H9 (cell line): ENCODE measurements at regions not wholly inside any gene's neighbourhood (a gene's known extent, or its start where the extent isn't known, plus 50 kb on each side); places are given as distances from the start of the nearest gene placed in this dataset.

Source experiments
- DNase-seq: peaks from one replicate; pipeline ENCODE4 v3.0.0-alpha.2; 2017
- H2AFZ ChIP-seq: one replicate; pipeline ENCODE4 v1.6.1; 2013; ENCODE audit warnings: mild to moderate bottlenecking, low read length, control low read depth, moderate library complexity
- H2AK5ac ChIP-seq: 2 replicates; pipeline ENCODE4 v1.6.1; 2013; ENCODE audit warnings: low read length, control low read depth, mixed read lengths; ENCODE audit not compliant: insufficient read length
- H2BK120ac ChIP-seq: one replicate; pipeline ENCODE4 v1.6.1; 2013; ENCODE audit warnings: low read depth, mild to moderate bottlenecking, low read length, control low read depth, inconsistent platforms; ENCODE audit not compliant: poor library complexity, severe bottlenecking
- H2BK12ac ChIP-seq: 2 replicates; pipeline ENCODE4 v1.6.1; 2013; ENCODE audit warnings: low read length, control low read depth, mixed read lengths, low read depth; ENCODE audit not compliant: insufficient read length
- H2BK15ac ChIP-seq: 2 replicates; pipeline ENCODE4 v1.6.1; 2013; ENCODE audit warnings: low read depth, low read length, control low read depth
- H2BK20ac ChIP-seq: one replicate; pipeline ENCODE4 v1.6.1; 2013; ENCODE audit warnings: low read depth, mild to moderate bottlenecking, low read length, control low read depth, inconsistent platforms; ENCODE audit not compliant: poor library complexity, severe bottlenecking
- H2BK5ac ChIP-seq: 2 replicates; pipeline ENCODE4 v1.6.1; 2013; ENCODE audit warnings: low read length, control low read depth, mixed read lengths; ENCODE audit not compliant: insufficient read length
- H3K14ac ChIP-seq: 2 replicates; pipeline ENCODE4 v1.6.1; 2013; ENCODE audit warnings: low read length, control low read depth; ENCODE audit not compliant: insufficient read depth
- H3K18ac ChIP-seq: 2 replicates; pipeline ENCODE4 v1.6.1; 2013; ENCODE audit warnings: low read depth, mild to moderate bottlenecking, mixed read lengths, low read length, control low read depth; ENCODE audit not compliant: insufficient read length
- H3K23ac ChIP-seq: 2 replicates; pipeline ENCODE4 v1.6.1; 2013; ENCODE audit warnings: low read length, control low read depth, mixed read lengths, low read depth; ENCODE audit not compliant: insufficient read length
- H3K23me2 ChIP-seq: 2 replicates; pipeline ENCODE4 v1.6.1; 2013; ENCODE audit warnings: low read depth, mild to moderate bottlenecking, mixed read lengths, low read length, control low read depth; ENCODE audit not compliant: insufficient read length, poor library complexity, severe bottlenecking
- H3K27ac ChIP-seq: 2 replicates; pipeline ENCODE4 v1.5.1; 2013; ENCODE audit warnings: low read length, control low read depth, mixed read lengths, low read depth; ENCODE audit not compliant: insufficient read length
- H3K27me3 ChIP-seq: 2 replicates; pipeline ENCODE4 v1.6.1; 2013; ENCODE audit warnings: low read length, control low read depth, inconsistent platforms; ENCODE audit not compliant: insufficient read depth
- H3K4ac ChIP-seq: 2 replicates; pipeline ENCODE4 v1.6.1; 2013; ENCODE audit warnings: low read depth, mild to moderate bottlenecking, control low read depth, inconsistent platforms, low read length, moderate library complexity
- H3K4me1 ChIP-seq: 2 replicates; pipeline ENCODE4 v1.6.1; 2013; ENCODE audit warnings: low read length, control low read depth, inconsistent platforms; ENCODE audit not compliant: insufficient read depth
- H3K4me2 ChIP-seq: 2 replicates; pipeline ENCODE4 v1.6.1; 2013; ENCODE audit warnings: low read length, control low read depth, mixed read lengths; ENCODE audit not compliant: insufficient read length, insufficient read depth
- H3K56ac ChIP-seq: 2 replicates; pipeline ENCODE4 v1.6.1; 2013; ENCODE audit warnings: low read depth, mild to moderate bottlenecking, mixed read lengths, low read length, control low read depth; ENCODE audit not compliant: insufficient read length
- H3K79me1 ChIP-seq: 2 replicates; pipeline ENCODE4 v1.6.1; 2013; ENCODE audit warnings: low read depth, mild to moderate bottlenecking, moderate library complexity, low read length, control low read depth, inconsistent platforms; ENCODE audit not compliant: insufficient read depth, poor library complexity, severe bottlenecking
- H3K79me2 ChIP-seq: 2 replicates; pipeline ENCODE4 v1.6.1; 2013; ENCODE audit warnings: low read length, control low read depth, inconsistent platforms; ENCODE audit not compliant: insufficient read depth
- H3K9ac ChIP-seq: 2 replicates; pipeline ENCODE4 v1.6.1; 2013; ENCODE audit warnings: low read length, control low read depth, mixed read lengths; ENCODE audit not compliant: insufficient read length; ENCODE audit errors: extremely low read depth
- H3K9me3 ChIP-seq: one replicate; pipeline ENCODE4 v1.6.1; 2013; ENCODE audit warnings: low read depth, low read length, inconsistent platforms; ENCODE audit not compliant: control insufficient read depth
- H3T11ph ChIP-seq: one replicate; pipeline ENCODE4 v1.6.1; 2013; ENCODE audit warnings: mild to moderate bottlenecking, low read length, control low read depth, inconsistent platforms
- H4K20me1 ChIP-seq: one replicate; pipeline ENCODE4 v1.6.1; 2013; ENCODE audit not compliant: control insufficient read depth, insufficient read length, insufficient read depth
- H4K5ac ChIP-seq: 2 replicates; pipeline ENCODE4 v1.6.1; 2013; ENCODE audit warnings: low read depth, mild to moderate bottlenecking, mixed read lengths, low read length, control low read depth; ENCODE audit not compliant: insufficient read length
- H4K8ac ChIP-seq: replicated peaks from 2 replicates; pipeline ENCODE4 v1.6.1; 2013; ENCODE audit warnings: low read length, control low read depth, mixed read lengths, low read depth; ENCODE audit not compliant: insufficient read length
- H4K91ac ChIP-seq: 2 replicates; pipeline ENCODE4 v1.6.1; 2013; ENCODE audit warnings: low read depth, mild to moderate bottlenecking, moderate library complexity, mixed read lengths, low read length, control low read depth; ENCODE audit not compliant: insufficient read length
- H3K27ac Mint-ChIP-seq, 3 experiments: 2 replicates in 2 of 3; 3 replicates in 1 of 3; pipeline ENCODE4 v1.8.0; 2020 to 2021; ENCODE audit warnings: mixed read lengths in 3 of 3, mild to moderate bottlenecking in 1 of 3, moderate library complexity in 1 of 3
- H3K27me3 Mint-ChIP-seq: 2 replicates; pipeline ENCODE4 v1.8.0; 2021; ENCODE audit warnings: low read depth, mild to moderate bottlenecking, moderate library complexity, mixed read lengths
- H3K36me3 Mint-ChIP-seq, 3 experiments: 2 replicates in 2 of 3; 3 replicates in 1 of 3; pipeline ENCODE4 v1.8.0; 2020 to 2021; ENCODE audit warnings: low read depth in 3 of 3, mixed read lengths in 3 of 3; ENCODE audit not compliant: insufficient read depth in 1 of 3
- H3K4me1 Mint-ChIP-seq, 2 experiments: 2 replicates each; pipeline ENCODE4 v1.8.0; 2020; ENCODE audit warnings: mixed read lengths in 2 of 2
- H3K4me3 Mint-ChIP-seq, 2 experiments: 2 replicates in 1 of 2; 3 replicates in 1 of 2; pipeline ENCODE4 v1.8.0; 2020 to 2021; ENCODE audit warnings: mild to moderate bottlenecking in 2 of 2, mixed read lengths in 2 of 2, moderate library complexity in 1 of 2
- H3K9me3 Mint-ChIP-seq, 2 experiments: 2 replicates in 1 of 2; 3 replicates in 1 of 2; pipeline ENCODE4 v1.8.0; 2020; ENCODE audit warnings: mild to moderate bottlenecking in 2 of 2, mixed read lengths in 2 of 2, moderate library complexity in 1 of 2
- CTCF ChIP-seq: fragments of 200-600 bp; sonication (generic); conservative IDR thresholded peaks from 3 replicates; pipeline ENCODE4 v1.8.0; 2021; ENCODE audit warnings: antibody characterized with exemption, mild to moderate bottlenecking
- WGBS: extraction: QIAGEN DNeasy Blood & Tissue Kit; methylation state at CpG from one replicate; pipeline ENCODE4 v1.1.7; 2013; ENCODE audit warnings: missing lambda C conversion rate, low lambda C conversion rate, mixed read lengths; ENCODE audit not compliant: insufficient read length; ENCODE audit errors: extremely low coverage; 5-methylcytosine and 5-hydroxymethylcytosine counted together

GRCh38 chr19:30167206-30167868 lies 204.8 kb upstream of the ZNF536 start:
- H2BK12ac ChIP-seq: no peak overlapping the region
- no peaks in the 10 kb centered on the region for H3K9me3 ChIP-seq
- H3K23ac ChIP-seq: no peak overlapping the region
- no peaks in the 10 kb centered on the region for H3K4me1 ChIP-seq
- no peak overlapping the region for H3K18ac ChIP-seq
- H2BK120ac ChIP-seq: no peak overlapping the region
- TF ChIP-seq CTCF: no peak
- H4K20me1 ChIP-seq: no peaks in the 10 kb centered on the region
- no CpG with 5 or more reads among the region's 14 CpGs for WGBS
- H3K27me3 Mint-ChIP-seq: no peaks in the 10 kb centered on the region; the same call in none of the 2 replicates
- no peak overlapping the region for H3K27ac Mint-ChIP-seq
- peaks cover 0 to 4% of the 10 kb centered on the region in 2 experiments; a peak in 1 of 4 replicates for H3K4me1 Mint-ChIP-seq
- H3K36me3 Mint-ChIP-seq: no peaks in the 10 kb centered on the region
- H3K79me1 ChIP-seq: no peaks in the 10 kb centered on the region
- H2AFZ ChIP-seq: no peak overlapping the region
- no peak overlapping the region for H3K4me3 Mint-ChIP-seq
- H2BK15ac ChIP-seq: no peak overlapping the region
- H2BK5ac ChIP-seq: no peak overlapping the region
- no peak overlapping the region for H2AK5ac ChIP-seq
- no peak overlapping the region for H3K56ac ChIP-seq
- H3K4ac ChIP-seq: no peak overlapping the region
- no peak overlapping the region for H4K8ac ChIP-seq
- H3K27ac ChIP-seq: no peak overlapping the region
- H3K14ac ChIP-seq: no peak overlapping the region
- H3K4me2 ChIP-seq: no peak overlapping the region
- no peaks in the 10 kb centered on the region for H3K23me2 ChIP-seq
- H3K9ac ChIP-seq: no peak overlapping the region
- H3K79me2 ChIP-seq: no peaks in the 10 kb centered on the region
- peaks cover 2 to 3% of the 10 kb centered on the region in 2 experiments; a peak in 2 of 5 replicates for H3K9me3 Mint-ChIP-seq
- no peak overlapping the region for H4K91ac ChIP-seq
- DNase-seq: no peak
- no peak overlapping the region for H4K5ac ChIP-seq
- H3K27me3 ChIP-seq: no peaks in the 10 kb centered on the region
- H2BK20ac ChIP-seq: no peak overlapping the region
- H3T11ph ChIP-seq: no peak overlapping the region
